Right forelimb (tissue), 1 donor: ENCODE measurements at regions not wholly inside any gene's neighbourhood (a gene's known extent, or its start where the extent isn't known, plus 50 kb on each side); places are given as distances from the start of the nearest gene placed in this dataset.
"Not testable (repeated sequence)": the region's sequence is repeated elsewhere in the genome, so short reads cannot be mapped to it uniquely, and the experiment has no call there.

ENCODE experiments used
- DNase-seq: peaks from one replicate; pipeline ENCODE4 v3.0.0-alpha.2; 2018

- DNase-seq, result no peak
These were observed 50.6 kb upstream of the FER start for GRCh38 chr5:108696951-108697715.

DNA sequence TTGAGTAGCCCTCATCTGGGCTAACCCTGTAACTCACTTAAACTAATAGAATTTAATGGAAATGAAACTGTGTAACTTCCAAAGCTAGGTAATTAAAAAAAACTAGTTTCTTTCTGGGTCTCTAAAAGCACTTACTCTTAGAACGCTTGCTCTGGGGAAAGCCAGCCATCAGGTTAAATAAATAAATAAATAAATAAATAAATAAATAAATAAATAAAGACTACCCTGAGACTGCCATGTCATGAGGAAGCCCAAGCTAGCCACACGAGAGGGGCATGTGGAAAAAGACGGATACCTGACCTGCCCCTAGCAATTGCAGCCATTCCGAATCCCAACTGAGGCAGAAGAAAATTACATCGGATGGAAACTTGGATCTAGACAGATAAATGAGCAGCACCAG, 51.3 kb upstream of the FER start:
- DNase-seq, result no peak

DNA sequence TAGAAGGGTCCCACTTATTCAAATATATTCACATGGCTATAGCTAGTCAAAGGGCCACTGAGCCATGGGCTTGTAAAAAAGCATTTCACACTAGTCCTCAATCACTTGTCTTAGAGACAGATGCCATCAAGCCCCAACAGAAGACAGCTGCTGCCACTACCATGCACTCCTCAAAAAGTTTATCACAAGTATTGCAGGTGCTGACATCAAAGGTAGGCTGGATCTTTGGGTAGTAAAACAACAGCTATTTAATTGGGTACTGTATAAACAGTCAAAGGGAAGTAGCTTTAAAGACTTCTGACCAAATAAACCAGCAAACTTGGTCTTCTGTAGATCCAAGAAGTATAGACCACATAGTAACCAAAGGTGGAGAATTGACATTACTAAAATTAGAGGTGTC, 59.2 kb upstream of the FER start:
- no peak for DNase-seq

GRCh38 chr5:108687595-108688200, 60.0 kb upstream of the FER start:
- DNase-seq, result no peak

GRCh38 chr5:108686676-108687075, 61.0 kb upstream of the FER start:
- no peak for DNase-seq

DNA sequence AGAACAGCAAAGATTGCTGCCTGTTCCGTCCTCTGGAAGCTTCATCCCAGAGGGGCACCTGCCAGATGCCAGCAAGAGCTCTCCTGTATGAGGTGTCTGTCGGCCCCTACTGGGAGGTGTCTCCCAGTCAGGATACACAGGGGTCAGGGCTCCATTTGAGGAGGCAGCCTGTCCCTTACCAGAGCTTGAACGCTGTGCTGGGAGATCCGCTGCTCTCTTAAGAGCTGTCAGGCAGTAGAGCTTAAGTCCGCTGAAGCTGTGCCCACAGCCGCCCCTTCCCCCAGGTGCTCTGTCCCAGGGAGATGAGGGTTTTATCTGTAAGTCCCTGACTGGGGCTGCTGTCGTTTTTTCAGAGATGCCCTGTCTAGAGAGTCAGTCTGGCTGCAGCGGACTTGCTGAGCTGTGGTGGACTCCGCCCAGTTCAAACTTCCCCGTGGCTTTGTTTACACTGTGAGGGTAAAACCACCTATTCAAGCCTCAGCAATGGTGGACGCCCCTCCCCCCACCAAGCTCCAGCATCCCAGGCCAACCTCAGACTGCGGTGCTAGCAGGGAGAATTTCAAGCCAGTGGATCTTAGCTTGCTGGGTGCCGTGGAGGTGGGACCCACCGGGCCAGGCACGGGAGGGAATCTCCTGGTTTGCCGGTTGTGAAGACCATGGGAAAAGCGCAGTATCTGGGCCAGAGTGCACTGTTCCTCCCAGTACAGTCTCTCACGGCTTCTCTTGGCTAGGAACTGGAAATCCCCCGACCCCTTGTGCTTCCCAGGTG, 62.1 kb upstream of the FER start:
- not testable (repeated sequence) for DNase-seq

- no peak for DNase-seq
These were observed 66.4 kb upstream of the FER start for GRCh38 chr5:108681079-108681921.

DNA sequence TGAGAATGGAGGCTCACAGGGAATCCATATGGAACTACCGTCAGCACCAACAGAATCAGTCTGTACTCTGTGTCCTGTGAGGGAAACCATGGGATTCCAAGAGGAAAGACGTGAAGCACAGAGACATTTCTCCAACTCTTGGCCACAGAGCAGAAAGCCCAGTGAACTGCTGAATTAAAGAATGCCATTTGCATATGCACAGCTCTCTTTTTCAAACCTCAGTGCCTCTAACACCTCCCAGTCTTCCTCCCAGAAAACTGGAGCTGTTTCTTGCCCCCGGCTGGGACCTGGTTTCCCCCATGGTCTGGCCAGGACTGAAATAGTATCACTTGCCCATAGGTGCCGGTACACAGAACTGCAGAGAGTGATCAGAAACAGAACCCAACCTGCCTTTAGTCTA, 69.6 kb upstream of the FER start:
- no peak for DNase-seq

DNA sequence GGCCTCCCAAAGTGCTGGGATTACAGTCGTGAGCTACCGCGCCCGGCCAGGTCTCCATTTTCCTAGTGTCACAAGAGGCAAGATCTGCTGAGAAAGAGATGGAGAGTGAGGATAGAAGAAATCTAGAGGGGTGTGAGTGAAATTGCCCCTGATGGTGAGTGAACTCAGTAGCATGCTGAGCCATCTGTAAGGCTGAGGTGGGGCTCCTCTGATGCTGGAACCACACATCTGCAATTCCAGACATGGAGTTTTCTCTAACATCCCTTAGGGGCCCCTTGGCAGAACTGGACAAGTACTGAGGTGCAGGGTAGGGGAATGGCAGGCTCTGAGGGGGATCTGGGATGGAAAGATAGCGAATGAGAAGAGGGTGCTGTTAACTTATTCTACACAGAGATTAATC, 72.0 kb upstream of the FER start:
- DNase-seq, result no peak

DNA sequence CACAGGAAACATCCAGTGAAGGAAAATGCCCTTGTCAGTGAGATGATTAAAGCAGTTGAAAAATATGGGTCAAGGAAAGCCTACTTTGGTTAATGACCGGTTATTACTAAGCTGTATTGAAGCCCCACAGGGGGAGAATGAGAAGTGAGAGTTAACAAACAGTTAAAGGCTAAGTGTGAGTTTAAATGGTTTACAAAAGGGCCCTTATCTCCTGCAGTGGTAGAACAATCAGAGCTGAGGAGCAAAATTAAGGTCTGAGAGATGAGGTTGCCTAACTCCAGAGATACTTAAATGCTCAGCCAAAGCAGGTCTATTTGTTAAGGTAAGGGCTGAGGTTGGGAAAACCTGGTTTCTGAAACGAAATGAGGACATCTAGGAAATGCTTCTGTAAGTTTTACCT, 75.1 kb upstream of the FER start:
- DNase-seq, result no peak

DNA sequence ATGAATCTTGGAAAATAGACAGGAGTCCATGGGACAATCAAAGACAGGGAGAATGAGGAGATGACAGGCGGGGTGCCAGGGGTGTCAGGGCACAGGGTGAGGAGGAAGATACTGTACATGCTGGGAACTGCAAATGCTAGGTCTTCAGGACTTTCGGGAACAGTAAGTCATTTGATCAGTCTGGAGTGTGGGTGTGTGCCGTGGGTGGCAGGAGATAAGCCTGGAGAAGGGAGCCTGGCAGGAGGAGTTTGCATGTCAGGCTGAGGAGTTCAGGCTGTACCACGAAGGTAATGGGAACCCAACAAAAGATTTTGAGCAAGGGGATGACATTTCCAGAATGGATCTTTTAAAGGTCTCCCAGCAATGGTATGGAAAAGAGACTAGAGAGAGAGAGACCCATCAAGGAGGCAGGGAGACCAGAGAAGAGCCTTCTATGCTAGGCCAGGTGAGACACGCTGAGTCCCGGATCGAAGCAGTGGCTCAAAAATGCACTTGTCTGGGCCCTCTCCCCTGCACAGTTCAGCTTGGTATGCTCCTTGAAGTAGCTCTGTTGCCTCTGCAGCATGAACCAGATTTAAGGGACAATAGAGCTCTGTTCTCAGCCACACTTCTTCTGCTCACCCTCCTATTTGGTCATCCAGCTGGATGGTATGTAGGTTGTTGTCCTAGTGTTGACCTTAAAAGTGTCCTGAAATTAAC, 77.0 kb upstream of the FER start:
- no peak for DNase-seq

GRCh38 chr5:108669462-108669861, 78.2 kb upstream of the FER start:
- DNase-seq, result no peak

DNA sequence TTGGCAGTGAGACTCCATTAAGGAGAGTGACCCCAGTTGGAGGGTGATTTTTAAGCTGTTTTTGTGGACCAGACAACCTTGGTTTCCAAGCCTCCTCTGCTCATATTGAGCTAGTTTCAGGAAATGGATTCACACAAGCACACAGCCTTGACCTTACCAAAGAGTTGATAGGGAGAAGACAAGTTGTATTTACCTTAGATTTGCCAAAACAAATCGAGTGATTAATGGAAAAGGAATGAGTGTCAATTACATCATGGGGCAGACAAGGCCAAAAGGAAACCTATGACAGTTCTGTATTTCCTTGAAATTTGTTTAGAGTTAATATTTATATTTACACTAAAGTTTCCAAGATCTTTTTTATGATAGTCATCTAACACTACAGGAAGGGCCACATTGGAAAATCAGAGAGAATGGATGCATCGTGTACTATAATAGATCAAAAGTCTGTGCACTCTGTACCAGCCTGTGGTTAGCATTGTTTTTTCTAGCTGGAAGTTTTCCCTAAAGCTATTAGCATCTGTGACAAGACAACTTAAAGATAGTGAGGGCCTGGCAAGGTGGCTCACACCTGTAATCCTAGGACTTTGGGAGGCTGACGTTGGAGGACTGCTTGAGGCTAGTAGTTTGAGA, 86.0 kb upstream of the FER start:
- DNase-seq, result no peak

DNA sequence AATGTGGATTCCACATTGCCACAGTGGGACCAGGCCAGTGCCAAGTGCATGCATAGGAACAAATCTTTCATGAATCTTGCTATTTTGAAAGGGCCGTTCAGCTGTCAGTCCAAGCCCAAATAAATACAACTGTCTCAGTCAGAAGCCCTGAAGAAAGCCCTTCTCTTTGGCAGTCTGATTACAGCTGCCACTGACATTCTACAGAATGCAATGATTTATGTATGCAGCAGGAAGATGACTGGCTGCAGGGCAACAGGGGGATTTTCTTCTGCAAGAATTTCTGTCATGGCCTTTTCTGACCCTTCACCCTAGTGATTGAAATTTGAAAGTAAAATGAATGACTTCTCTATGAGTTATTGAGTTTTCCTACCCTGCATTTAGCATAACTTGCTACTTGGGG, 86.7 kb upstream of the FER start:
- no peak for DNase-seq

DNA sequence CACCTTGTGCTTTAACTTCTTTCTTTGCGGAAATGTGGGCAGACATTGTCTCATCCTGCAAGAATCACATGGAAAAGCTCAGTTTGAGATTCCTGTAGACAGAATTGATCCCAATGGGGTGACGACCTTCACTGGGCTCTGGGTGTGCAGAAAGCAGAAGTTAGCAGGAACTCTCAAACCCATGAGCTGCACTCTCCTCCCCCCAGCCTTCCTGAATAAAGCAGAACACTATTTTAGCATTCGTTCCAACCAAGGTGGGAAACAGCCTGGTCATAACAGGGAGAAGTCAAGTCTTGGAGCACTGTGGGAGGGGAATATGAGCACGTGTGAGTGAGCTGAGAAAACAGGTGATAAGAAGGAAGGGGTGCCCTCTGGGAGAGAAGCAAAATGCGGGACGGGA, 87.4 kb upstream of the FER start:
- DNase-seq, result no peak

DNA sequence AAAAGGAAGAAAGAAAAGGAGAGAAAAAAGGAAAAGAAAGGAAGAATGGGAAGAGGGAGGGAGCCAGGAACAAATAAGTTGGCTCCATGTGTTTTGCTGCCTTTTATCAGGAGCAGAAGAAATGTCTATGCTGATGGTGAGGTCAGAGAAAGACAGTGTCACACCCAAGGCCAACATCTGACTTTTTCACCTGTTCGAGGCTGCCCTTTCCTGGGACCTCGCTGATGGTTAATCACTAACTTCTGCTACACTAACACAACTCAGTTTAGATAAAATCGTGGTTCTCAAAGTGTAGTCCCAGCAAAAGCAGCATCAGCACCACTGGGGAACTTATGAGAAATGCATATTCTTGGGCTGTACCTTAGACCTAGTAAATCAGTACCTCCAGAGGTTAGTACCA, 88.2 kb upstream of the FER start:
- DNase-seq, result no peak

GRCh38 chr5:108655750-108656450, 91.8 kb upstream of the FER start:
- DNase-seq, result no peak

DNA sequence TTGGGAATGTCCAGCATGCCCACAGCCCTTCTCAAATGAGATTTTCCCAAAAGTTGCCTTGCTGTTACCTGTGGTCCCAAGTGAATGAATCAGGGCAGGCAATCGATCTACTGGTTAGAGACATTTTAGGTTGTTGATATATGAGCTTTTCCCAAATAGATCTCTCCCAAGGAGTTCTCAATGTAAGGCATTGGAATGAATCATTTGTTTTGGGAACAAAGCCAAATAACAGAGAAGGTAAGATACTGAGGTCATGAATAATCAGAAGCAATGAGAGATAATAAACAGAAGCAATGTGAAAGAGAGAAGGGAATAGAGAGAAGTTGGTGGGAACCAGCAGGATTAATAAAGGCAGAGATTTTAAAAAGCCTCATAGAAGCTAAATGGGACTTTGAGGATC, 93.6 kb upstream of the FER start:
- DNase-seq, result no peak

DNA sequence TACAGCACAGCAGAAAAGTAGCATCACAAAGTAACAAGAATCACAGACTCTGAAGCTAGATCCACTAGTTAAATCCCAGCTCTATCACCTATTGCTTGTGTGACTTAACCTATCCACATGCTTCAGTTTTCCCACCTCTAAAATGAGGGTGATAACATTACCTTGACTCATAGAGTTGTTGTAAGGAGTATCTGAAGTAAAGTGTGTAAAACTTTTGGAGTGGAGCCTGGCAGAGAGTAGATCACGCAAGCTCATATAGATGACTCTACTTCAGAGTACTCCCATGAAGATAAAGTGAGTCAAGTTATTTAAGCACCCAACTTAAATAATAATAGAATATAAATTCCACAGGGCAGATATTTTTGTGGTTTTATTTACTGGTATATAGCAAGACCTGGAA, 94.5 kb upstream of the FER start:
- no peak for DNase-seq

DNA sequence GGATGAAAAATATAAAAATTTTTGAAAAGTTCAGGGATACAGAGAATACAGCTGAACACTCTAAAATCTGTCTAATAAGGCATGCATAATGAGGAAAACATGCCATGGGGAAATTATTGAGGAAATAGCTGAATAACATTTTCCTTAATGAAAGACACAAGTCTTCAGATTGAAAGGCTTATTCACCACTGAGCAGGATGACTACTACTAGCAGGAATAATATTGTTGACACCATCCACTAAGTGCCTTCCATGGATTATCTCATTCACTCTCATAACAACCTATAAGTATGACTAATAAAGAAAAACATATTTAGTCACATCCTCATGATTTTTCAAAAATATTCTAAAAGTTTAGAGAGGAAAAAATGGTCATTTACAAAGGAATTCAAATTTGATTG, 96.7 kb upstream of the FER start:
- no peak for DNase-seq

DNA sequence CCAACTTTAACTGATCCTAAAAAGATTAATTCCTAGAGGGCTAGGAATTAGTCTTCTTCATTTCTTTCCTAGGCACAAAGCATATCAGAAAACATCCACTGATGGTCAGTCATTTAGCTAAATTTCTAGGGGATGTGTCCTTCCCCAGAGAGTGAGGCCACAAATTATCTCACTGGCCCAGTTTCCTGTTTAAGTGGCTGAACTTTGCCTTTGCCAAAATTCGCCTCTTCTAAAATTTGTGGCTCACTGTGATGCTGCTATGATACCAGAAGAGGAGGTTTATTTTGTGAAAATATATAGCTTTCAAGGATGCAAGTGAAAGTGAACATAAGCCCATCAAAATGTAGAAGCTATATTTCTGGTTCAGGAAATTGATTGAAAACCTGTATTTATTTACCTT, 98.1 kb upstream of the FER start:
- no peak for DNase-seq

DNA sequence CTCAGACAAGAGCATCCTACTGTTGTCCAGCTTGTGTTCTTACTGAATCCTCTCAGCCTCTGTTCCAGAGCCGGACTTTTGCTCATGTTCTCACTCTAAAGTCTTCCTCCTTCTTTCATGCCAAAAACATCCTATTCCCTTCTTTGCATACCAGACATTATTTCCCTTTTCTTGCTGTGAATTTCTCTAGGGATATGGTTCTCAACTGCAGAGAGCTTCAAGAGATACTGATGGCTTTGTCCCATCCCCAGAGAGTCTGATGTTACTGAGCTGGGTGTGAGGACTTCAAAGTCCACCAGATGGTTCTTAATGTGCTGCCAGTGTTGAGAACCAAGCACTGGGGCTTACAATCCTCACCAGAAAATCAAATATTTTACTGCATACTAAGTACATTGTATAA, 98.6 kb upstream of the FER start:
- no peak for DNase-seq
